GM19372 (cell line): ENCODE measurements at regions not wholly inside any gene's neighbourhood (a gene's known extent, or its start where the extent isn't known, plus 50 kb on each side); places are given as distances from the start of the nearest gene placed in this dataset.
"Not testable (repeated sequence)": the region's sequence is repeated elsewhere in the genome, so short reads cannot be mapped to it uniquely, and the experiment has no call there.

ENCODE experiments used
- ATAC-seq: cut with Tn5 transposase; IDR thresholded peaks from one replicate; pipeline ENCODE4 v1.9.1; 2021; ENCODE audit warnings: mild to moderate bottlenecking, low read depth, moderate library complexity; ENCODE audit not compliant: unreplicated experiment

- no peak for ATAC-seq
Measured at GRCh38 chr6:102759415-102759814, 1365.9 kb downstream of the GRIK2 start.

GRCh38 chr6:102758536-102758935 is 1365.0 kb downstream of the GRIK2 start:
- ATAC-seq = not testable (repeated sequence)

DNA sequence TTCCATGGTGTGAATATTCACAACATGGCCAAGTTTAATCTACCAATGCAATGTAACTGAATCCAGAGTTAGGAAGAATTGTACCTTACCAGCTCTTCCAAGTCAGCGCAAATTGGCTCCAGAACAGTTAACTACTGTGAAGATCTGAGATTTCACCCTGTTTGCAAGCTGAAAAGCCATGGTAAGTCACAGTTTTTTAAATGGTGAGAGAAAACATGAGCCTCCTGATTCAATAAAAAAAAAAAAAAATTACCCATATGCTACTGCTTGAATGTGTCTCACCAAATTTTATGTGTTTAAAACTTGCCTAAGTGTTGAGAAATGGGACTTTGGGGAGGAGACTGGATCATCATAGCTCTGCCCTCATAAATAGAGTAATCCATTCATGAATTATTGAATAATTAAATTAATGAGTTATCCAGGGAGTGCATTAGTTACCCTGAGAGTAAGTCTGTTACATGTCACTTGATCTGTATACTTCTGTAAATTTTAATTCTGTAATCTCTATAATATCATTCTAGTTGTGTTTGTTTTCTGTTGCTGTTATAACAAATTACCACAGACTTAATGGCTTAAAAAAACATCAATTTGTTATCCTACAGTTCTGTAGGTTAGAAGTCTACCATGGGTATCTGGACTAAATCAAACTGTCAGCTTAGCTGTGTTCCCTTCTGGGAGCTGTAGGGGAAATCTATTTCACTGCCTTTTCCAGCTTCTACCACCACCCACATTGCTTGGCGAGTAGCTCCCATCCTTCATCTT is 1355.9 kb downstream of the GRIK2 start:
- no peak for ATAC-seq

- ATAC-seq = no peak
Measured at GRCh38 chr6:102746941-102747340, 1353.4 kb downstream of the GRIK2 start.

DNA sequence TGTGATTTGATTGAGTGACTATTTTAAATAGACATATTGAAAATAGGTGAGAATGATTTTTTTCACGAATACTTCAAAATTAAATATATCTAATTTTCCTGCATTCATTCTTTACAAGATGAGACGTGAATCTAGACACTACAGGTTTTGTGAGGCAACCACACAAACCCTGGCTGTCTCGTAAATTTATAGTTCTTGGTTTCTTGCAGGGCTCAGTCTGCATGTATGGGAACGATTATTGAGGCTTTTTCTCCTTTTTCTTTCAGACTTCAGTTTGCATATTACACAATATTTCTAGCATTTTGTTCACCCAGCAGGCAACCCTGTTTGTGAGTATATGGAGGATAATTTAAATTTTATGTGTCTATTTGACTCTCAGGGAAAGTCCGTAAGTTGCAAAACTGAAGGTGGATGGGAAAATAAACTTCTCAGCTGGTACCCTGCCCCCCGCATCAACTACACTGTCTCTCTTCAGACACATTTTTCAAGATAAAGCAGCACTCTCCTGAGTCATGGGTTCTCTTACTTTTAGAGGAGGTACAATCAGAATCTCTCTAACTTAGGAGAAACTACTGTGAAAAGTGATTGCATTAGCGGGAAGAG is 1349.3 kb downstream of the GRIK2 start:
- ATAC-seq = no peak

DNA sequence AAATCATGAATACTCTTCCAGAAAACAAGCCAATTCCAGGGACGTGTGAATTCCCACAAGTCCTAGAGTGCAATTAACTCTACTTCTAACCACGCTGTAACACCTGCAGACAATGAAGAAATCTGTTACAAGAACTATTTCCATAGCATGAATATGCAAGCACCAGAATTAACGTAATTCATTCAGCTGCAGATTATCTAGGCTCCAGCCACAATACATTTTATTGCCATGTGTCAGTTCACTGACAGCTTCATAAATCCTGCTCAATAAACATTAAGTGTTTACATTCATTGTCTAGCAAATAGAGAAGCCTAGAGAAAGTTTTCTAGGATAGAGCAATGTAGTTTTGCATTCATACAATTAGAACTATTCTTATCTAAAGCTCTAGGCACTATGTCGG is 1348.5 kb downstream of the GRIK2 start:
- ATAC-seq = no peak

GRCh38 chr6:102736941-102737368 is 1343.4 kb downstream of the GRIK2 start:
- no peak for ATAC-seq

DNA sequence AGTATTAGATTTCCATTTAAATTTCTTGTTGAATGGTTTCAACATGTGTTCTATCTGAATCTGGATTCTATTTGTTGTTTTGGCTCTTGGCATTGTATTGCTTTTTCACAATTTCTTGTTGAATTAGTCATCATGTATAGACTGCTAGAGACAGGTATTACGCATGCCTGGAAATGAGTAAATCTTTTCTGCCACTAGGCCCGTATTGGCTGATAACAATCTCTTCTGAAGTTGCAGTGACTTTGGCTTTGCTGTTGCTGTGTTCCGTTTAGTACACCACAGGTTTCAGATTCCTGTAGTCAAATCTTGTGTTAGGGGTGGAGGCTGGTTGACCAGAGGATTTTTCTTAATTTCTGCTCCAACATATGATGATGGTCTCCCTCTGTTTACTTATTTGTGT is 1339.4 kb downstream of the GRIK2 start:
- no peak for ATAC-seq

DNA sequence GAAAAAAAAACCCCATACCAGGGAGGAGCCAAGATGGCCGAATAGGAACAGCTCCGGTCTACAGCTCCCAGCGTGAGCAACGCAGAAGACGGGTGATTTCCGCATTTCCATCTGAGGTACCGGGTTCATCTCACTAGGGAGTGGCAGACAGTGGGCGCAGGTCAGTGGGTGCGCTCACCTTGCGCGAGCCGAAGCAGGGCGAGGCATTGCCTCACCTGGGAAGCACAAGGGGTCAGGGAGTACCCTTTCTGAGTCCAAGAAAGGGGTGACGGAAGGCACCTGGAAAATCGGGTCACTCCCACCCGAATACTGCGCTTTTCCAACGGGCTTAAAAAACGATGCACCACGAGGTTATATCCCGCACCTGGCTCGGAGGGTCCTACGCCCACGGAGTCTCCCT is 1328.6 kb downstream of the GRIK2 start:
- not testable (repeated sequence) for ATAC-seq

GRCh38 chr6:102717737-102718456 is 1324.4 kb downstream of the GRIK2 start:
- ATAC-seq = no peak

DNA sequence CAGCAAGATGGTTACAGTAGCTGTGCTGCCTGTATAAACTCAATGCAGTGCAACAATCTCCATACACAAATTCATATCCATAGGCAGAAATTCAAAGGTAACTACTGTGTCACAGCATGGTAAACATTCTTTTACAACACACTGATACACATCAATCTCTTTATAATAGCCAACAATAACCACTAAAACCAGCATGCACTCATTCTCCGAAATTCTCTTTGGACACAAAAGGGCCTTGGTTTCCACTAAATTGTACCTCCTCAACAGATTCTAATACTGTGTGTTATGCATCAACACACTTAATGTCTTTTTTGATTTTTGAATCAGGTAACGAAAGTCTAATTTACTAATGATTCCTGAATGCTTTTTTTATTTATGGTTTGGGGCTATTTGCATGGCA is 1323.7 kb downstream of the GRIK2 start:
- ATAC-seq = no peak

- ATAC-seq = no peak
Measured at GRCh38 chr6:102701019-102701418, 1307.5 kb downstream of the GRIK2 start.

- no peak for ATAC-seq
Measured at GRCh38 chr6:102686461-102686860, 1293.0 kb downstream of the GRIK2 start.

GRCh38 chr6:102680413-102680812 is 1286.9 kb downstream of the GRIK2 start:
- ATAC-seq = no peak

DNA sequence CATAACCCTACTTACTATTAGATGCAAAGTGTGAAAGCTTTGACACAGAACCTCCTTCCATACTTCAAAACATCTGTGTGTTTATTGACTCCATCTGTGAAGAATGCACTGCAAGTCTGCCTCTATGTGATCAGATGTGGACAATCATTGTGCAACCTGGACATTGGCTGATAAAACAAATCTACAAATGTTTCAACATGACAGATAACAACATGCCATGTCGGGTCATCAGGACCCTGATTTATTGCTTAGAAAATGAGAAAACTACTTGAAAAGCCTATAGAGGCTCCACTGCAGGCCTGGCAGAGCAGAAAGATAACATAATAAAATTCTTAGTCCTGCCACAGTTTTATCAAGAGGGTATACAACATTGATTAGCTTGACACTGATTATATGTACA is 1286.4 kb downstream of the GRIK2 start:
- no peak for ATAC-seq

DNA sequence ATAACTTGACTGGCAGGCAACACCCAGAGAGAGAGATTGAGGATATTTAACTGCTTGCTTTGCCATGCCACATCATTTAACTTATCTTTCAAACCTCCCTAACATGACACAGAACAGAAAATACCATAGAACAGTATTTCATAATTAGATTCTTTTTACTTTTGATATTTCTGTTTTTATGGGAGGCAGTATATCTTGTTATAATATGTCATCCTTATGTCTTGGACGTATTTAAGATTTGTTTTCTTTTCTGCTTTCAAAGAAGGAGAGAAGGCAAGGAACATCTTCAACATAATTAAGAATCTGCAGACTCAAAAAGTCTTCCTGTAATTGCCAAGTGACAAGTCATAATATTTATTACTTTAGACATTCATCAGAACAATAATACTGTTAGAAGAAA is 1283.7 kb downstream of the GRIK2 start:
- no peak for ATAC-seq

DNA sequence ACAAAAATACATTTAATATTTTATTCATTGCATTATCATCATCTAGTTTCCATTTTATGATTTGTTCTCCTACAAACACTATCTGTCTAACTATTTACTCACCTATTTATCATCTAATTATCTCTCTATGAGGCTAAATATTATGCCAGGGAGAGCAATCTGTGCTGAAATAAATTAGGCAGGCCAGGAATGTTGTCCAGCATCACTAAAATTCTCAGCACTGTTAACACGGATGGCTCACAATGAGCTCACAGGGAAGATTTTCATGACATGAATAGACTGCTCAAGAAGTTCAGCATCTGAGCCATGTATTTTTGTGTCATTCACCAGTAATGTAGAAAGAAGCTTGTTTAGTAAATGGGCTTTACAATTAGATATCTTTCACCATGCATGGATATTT is 1277.2 kb downstream of the GRIK2 start:
- no peak for ATAC-seq

DNA sequence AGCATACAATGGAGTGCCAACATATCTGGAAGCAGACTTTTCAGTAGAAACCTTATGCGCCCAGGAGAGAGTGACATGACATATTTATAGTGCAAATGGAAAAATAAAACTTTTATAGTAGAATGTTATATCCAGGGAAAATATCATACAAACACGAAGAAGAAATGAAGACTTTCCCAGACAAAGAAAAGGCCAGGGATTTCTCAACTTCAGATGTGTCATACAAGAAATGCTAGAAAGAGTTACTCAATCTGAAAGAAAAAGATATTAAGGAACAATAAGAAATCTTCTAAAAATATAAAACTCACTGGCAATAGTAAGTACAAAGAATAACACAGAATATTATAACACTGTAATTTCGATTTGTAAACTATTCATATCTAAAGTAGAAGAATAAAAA is 1269.3 kb downstream of the GRIK2 start:
- ATAC-seq = no peak

GRCh38 chr6:102660303-102660702 is 1266.8 kb downstream of the GRIK2 start:
- no peak for ATAC-seq

DNA sequence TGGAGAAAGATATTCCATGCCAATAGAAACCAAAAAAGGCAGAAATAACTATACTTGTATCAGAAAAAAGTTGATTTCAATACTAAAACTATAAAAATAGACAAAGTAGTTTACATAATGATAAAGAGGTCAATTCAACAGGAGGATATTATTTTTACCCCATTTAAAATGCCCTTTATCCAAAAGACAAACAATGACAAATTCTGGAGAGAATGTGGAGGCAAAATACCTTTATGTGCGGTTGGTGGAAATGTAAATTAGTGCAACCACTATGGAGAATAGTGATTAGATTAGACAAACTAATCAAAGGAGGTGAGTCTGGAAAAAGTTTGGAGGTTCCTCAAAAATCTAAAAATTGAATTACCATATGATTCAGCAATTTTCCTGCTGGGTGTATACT is 1262.3 kb downstream of the GRIK2 start:
- no peak for ATAC-seq

DNA sequence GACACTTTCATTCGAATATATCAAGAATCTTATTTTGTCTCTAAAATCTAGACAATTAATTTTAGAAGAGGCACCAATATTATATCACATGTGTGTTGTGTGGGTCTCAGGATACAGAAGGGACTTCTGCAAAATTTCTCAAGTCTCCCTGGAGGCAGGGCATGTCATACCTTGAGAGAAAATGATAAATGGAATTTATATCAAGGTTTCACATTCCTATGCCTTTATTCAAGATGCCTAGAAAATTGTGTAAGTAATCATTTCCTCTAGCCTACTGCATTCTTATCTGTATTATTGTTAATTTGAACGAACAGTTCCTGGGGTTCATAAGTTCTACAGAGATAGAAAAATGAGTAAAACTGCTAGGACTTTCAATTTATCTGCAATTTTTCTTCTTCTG is 1247.9 kb downstream of the GRIK2 start:
- no peak for ATAC-seq

GRCh38 chr6:102631921-102632320 is 1238.4 kb downstream of the GRIK2 start:
- ATAC-seq = no peak
